Endothelial cell of umbilical vein (primary cell): ENCODE measurements at regions not wholly inside any gene's neighbourhood (a gene's known extent, or its start where the extent isn't known, plus 50 kb on each side); places are given as distances from the start of the nearest gene placed in this dataset.

Source experiments
- BruUV-seq: library from RNA; stranded (reverse); fragments of 400-500 nt; replicated peaks from 2 replicates; lab custom pipeline; 2021; lab: Mats Ljungman, UMichigan
- CTCF ChIA-PET: fragments of 300-600, 350-600 bp; sonication (Branson Sonifier 250); formaldehyde crosslinking; loops from one replicate; lab custom pipeline; 2021; ENCODE audit warnings: antibody characterized with exemption, inconsistent platforms; lab: Charles Lee
- POLR2A ChIA-PET: fragments of 300-600, 350-600 bp; sonication (Branson Sonifier 250); formaldehyde crosslinking; loops from one replicate; lab custom pipeline; 2021; ENCODE audit warnings: antibody characterized with exemption, inconsistent platforms; lab: Charles Lee
- DNase-seq: peaks from one replicate; pipeline ENCODE4 v3.0.0-alpha.2; 2011; ENCODE audit warnings: low read depth, low spot score
- FAIRE-seq: peaks from 2 replicates; lab custom pipeline; 2011; peaks lifted over from hg19 to GRCh38; lab: Jason Lieb, UNC
- H2AFZ ChIP-seq: 2 replicates; pipeline ENCODE4 v1.6.0; 2012; ENCODE audit warnings: low read depth, low read length, control low read depth, inconsistent platforms
- H3K27ac ChIP-seq: 2 replicates; pipeline ENCODE4 v1.5.1; 2011; ENCODE audit warnings: low read depth, mild to moderate bottlenecking, control low read depth, low read length, moderate library complexity; ENCODE audit not compliant: insufficient read depth
- H3K27me3 ChIP-seq, 2 experiments: 2 replicates each; pipeline versions ENCODE4 v1.6.0 to v1.6.1; 2011; ENCODE audit warnings: low read length in 2 of 2, mixed read lengths in 1 of 2; ENCODE audit not compliant: control insufficient read depth in 2 of 2, insufficient read depth in 2 of 2
- H3K36me3 ChIP-seq, 2 experiments: 2 replicates in 1 of 2; 3 replicates in 1 of 2; pipeline ENCODE4 v1.5.1; 2011; ENCODE audit warnings: low read length in 2 of 2, mild to moderate bottlenecking in 1 of 2, moderate library complexity in 1 of 2; ENCODE audit not compliant: control insufficient read depth in 2 of 2, insufficient read depth in 2 of 2; ENCODE audit errors: extremely low read depth in 1 of 2
- H3K4me1 ChIP-seq: 3 replicates; pipeline ENCODE4 v1.5.1; 2011; ENCODE audit warnings: mild to moderate bottlenecking, low read length; ENCODE audit not compliant: control insufficient read depth, insufficient read depth; ENCODE audit errors: extremely low read depth
- H3K4me2 ChIP-seq: 2 replicates; pipeline ENCODE4 v1.6.1; 2011; ENCODE audit warnings: low read length, control low read depth, mixed read lengths; ENCODE audit not compliant: insufficient read depth
- H3K4me3 ChIP-seq, 3 experiments: fragments of 200-600 bp in 1 of 3; sonication (generic), shearing (Covaris generic) in 1 of 3; replicated peaks in 1 of 3; 2 replicates each; pipeline ENCODE4 v1.5.1; 2011 to 2016; ENCODE audit warnings: control low read depth in 3 of 3, low read length in 3 of 3, mild to moderate bottlenecking in 2 of 3, inconsistent platforms in 1 of 3, low read depth in 1 of 3, moderate library complexity in 1 of 3; ENCODE audit not compliant: insufficient read depth in 1 of 3
- H3K79me2 ChIP-seq: 2 replicates; pipeline ENCODE4 v1.6.0; 2012; ENCODE audit warnings: low read length, inconsistent platforms; ENCODE audit not compliant: control insufficient read depth, insufficient read depth
- H3K9ac ChIP-seq: replicated peaks from 2 replicates; pipeline ENCODE3; 2011; ENCODE audit warnings: low read length, control low read depth; ENCODE audit not compliant: insufficient read depth; ENCODE audit errors: extremely low read depth
- H3K9me1 ChIP-seq: replicated peaks from 3 replicates; pipeline ENCODE4 v1.6.0; 2011; ENCODE audit warnings: mild to moderate bottlenecking, low read length; ENCODE audit not compliant: control insufficient read depth, insufficient read depth; ENCODE audit errors: extremely low read depth
- H3K9me3 ChIP-seq: replicated peaks from 2 replicates; pipeline ENCODE4 v1.5.1; 2012; ENCODE audit warnings: low read length, inconsistent platforms; ENCODE audit not compliant: control insufficient read depth, insufficient read depth
- H4K20me1 ChIP-seq: replicated peaks from 2 replicates; pipeline ENCODE3; 2011; ENCODE audit warnings: mild to moderate bottlenecking, low read length; ENCODE audit not compliant: control insufficient read depth, insufficient read depth; ENCODE audit errors: extremely low read depth
- CTCF ChIP-seq, 2 donors: IDR thresholded peaks; 1 replicate in 1 of 2; 2 replicates in 1 of 2; pipeline ENCODE4 v1.5.1; 2011; ENCODE audit warnings: low read length in 2 of 2, mild to moderate bottlenecking in 2 of 2, moderate library complexity in 2 of 2, control low read depth in 1 of 2, inconsistent platforms in 1 of 2, low read depth in 1 of 2; ENCODE audit not compliant: insufficient read depth in 1 of 2; ENCODE audit errors: extremely low read depth in 1 of 2
- EZH2 ChIP-seq: IDR thresholded peaks from 2 replicates; pipeline ENCODE4 v1.6.1; 2012; ENCODE audit warnings: borderline replicate concordance, low read depth, mild to moderate bottlenecking, moderate library complexity, low read length, inconsistent platforms; ENCODE audit not compliant: severe bottlenecking
- FOS ChIP-seq: IDR thresholded peaks from 2 replicates; pipeline ENCODE4 v1.6.1; 2011; ENCODE audit warnings: mild to moderate bottlenecking, low read length, moderate library complexity, borderline replicate concordance; ENCODE audit not compliant: insufficient read depth
- GATA2 ChIP-seq: IDR thresholded peaks from 2 replicates; pipeline ENCODE4 v1.7.0; 2011; ENCODE audit warnings: low read depth, mild to moderate bottlenecking, moderate library complexity, mixed read lengths, low read length; ENCODE audit not compliant: insufficient read length, insufficient read depth
- JUN ChIP-seq: IDR thresholded peaks from 2 replicates; pipeline ENCODE4 v1.6.1; 2011; ENCODE audit warnings: borderline replicate concordance, low read depth; ENCODE audit not compliant: insufficient read length, insufficient read depth
- MAX ChIP-seq: IDR thresholded peaks from 2 replicates; pipeline ENCODE4 v1.6.1; 2011; ENCODE audit not compliant: insufficient read depth, insufficient read length
- MYC ChIP-seq: IDR thresholded peaks from one replicate; pipeline ENCODE4 v1.6.1; 2011; ENCODE audit warnings: mild to moderate bottlenecking, low read depth, low read length
- POLR2A ChIP-seq: IDR thresholded peaks from 2 replicates; pipeline ENCODE4 v1.6.1; 2012; ENCODE audit warnings: low read depth, mild to moderate bottlenecking, control low read depth, low read length
- POLR2AphosphoS5 ChIP-seq: IDR thresholded peaks from 2 replicates; pipeline ENCODE4 v1.6.1; 2012; ENCODE audit warnings: low read depth, mild to moderate bottlenecking, control low read depth, low read length, moderate library complexity; ENCODE audit not compliant: insufficient read depth
- dilution Hi-C: fragments of 300-500 bp; cut with MboI; formaldehyde crosslinking; loops from one replicate; pipeline ENCODE4 v1.15.0; 2019; ENCODE audit warnings: low sequenced_read_pairs; ENCODE audit not compliant: extremely low pct_ligation_motif_present
- intact Hi-C: fragments of 100-400 bp; cut with micrococcal nuclease; formaldehyde crosslinking; loops from one replicate; pipeline ENCODE4 v1.10.0; 2022

- intact Hi-C loops = no loop called here
- H3K4me1 ChIP-seq = no peaks in the 10 kb centered on the region
- H3K27me3 ChIP-seq = no peaks in the 10 kb centered on the region
- dilution Hi-C loops = no loop called here
- no peak for DNase-seq
- no peaks in the 10 kb centered on the region for H3K9me1 ChIP-seq
- H4K20me1 ChIP-seq = no peaks in the 10 kb centered on the region
- TF ChIP-seq EZH2 (no peak), JUN (no peak), POLR2A (no peak), MAX (no peak), FOS (no peak), MYC (no peak), POLR2AphosphoS5 (no peak), CTCF (IDR thresholded peaks at IDR 0.05; ENCODE audit: extremely low read depth in 1 of 2, insufficient read depth in 1 of 2, low read depth in 1 of 2, low read length in 2 of 2) (no peak), GATA2 (no peak)
- ChIA-PET CTCF (no interaction called here), POLR2A (no interaction called here)
- H3K4me2 ChIP-seq = no peak overlapping the region
- no peak for FAIRE-seq
- no peaks in the 10 kb centered on the region for H3K79me2 ChIP-seq
- H3K27ac ChIP-seq = no peak overlapping the region
- H3K9me3 ChIP-seq = no peaks in the 10 kb centered on the region
- no peak overlapping the region for H2AFZ ChIP-seq
- H3K36me3 ChIP-seq = no peaks in the 10 kb centered on the region
- no peak overlapping the region for H3K9ac ChIP-seq
- no peak overlapping the region for H3K4me3 ChIP-seq
- BruUV-seq = no TSS peak
Observed at GRCh38 chr14:89639687-89640086, 222.7 kb upstream of the FOXN3 start.
